GM19351 (cell line): ENCODE measurements at regions not wholly inside any gene's neighbourhood (a gene's known extent, or its start where the extent isn't known, plus 50 kb on each side); places are given as distances from the start of the nearest gene placed in this dataset.
"Not testable (repeated sequence)": the region's sequence is repeated elsewhere in the genome, so short reads cannot be mapped to it uniquely, and the experiment has no call there.

Experiments used
- ATAC-seq: cut with Tn5 transposase; IDR thresholded peaks from one replicate; pipeline ENCODE4 v1.9.1; 2021; ENCODE audit warnings: mild to moderate bottlenecking, moderate library complexity; ENCODE audit not compliant: unreplicated experiment

- not testable (repeated sequence) for ATAC-seq
Observed at GRCh38 chr12:127503996-127504395, 763.0 kb upstream of the TMEM132C start.

DNA sequence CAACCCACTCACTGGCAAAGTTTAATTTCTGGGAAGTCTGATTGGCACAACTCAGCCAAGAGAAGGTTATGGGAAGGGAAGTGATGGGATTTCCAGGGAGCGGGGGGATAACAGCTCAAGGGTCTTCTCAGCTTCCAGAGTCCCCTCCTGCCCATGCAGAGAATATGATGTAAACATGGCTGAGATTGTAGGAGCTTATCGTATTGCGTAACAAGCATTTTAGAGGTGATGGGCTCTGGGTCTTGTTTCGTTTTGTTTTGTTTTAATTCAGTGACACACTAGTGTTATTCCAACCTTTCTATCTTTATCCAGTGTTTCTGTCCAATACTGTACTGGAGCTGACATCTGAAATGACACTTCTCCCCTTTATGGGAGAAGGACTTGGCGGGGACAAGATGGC is 762.1 kb upstream of the TMEM132C start:
- ATAC-seq = no peak

- ATAC-seq = no peak
Observed at GRCh38 chr12:127507341-127507740, 759.6 kb upstream of the TMEM132C start.

- no peak for ATAC-seq
Observed at GRCh38 chr12:127509066-127509778, 757.7 kb upstream of the TMEM132C start.

- no peak for ATAC-seq
Observed at GRCh38 chr12:127515941-127516340, 751.0 kb upstream of the TMEM132C start.

DNA sequence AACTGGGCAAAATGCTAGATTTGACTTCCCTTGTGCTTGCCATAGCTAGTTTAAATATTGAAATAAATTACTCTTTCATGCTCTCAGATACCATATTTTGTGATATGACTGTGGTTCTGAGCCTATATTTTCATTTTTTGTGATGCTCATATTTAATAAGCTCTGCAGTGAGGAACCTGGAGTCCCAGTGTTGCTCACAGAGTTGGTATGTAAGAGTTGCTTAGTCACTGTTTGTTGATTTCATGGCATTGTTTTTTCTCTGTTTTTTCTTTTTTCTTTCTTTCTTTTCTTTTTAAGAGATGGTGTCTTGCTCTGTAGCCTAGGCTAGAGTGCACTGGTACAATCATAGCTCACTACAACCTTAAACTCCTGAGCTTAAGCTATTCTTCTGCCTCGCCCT is 750.5 kb upstream of the TMEM132C start:
- ATAC-seq = no peak

- ATAC-seq = no peak
Observed at GRCh38 chr12:127519779-127520178, 747.2 kb upstream of the TMEM132C start.

DNA sequence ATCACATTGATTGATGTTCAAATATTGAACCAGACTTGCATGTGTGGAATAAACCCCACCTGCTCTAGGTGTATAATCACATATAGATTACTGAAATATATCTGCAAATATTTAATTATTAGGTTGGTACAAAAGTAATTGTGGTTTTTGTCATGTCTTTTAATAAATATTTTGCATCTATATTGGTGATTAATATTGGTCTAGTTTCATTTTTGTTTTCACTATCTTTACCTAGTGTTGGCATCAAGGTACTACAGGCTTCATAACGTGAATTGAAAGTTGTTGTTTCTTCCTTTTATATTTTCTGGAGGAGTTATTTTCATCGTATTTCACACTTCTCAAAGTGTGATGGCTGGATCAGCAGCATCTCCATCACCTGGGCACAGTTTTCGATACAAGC is 740.0 kb upstream of the TMEM132C start:
- no peak for ATAC-seq

DNA sequence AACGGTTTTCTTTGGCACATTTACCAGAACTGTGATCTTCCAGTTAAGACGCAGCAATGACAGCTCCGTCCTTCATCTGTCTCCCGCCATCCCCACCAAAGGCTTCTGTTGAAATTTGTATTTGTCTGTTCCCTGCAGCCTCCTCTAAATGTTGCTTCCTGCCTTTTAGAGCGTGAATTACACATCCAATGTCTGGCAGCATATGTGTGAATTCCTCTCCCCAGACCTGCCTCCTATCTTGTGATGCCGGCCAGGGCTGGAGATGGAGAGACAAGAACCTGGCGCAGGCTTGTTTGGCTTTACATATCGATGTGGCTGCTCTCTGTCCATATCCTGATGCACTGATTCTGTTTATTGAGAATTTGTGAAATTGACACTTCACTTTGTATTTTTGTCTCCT is 738.4 kb upstream of the TMEM132C start:
- ATAC-seq = no peak

- ATAC-seq = no peak
Observed at GRCh38 chr12:127531542-127531941, 735.4 kb upstream of the TMEM132C start.

GRCh38 chr12:127533353-127533752 is 733.6 kb upstream of the TMEM132C start:
- ATAC-seq = no peak

GRCh38 chr12:127536833-127537428 is 730.0 kb upstream of the TMEM132C start:
- ATAC-seq = no peak

GRCh38 chr12:127538316-127538715 is 728.7 kb upstream of the TMEM132C start:
- ATAC-seq = no peak

DNA sequence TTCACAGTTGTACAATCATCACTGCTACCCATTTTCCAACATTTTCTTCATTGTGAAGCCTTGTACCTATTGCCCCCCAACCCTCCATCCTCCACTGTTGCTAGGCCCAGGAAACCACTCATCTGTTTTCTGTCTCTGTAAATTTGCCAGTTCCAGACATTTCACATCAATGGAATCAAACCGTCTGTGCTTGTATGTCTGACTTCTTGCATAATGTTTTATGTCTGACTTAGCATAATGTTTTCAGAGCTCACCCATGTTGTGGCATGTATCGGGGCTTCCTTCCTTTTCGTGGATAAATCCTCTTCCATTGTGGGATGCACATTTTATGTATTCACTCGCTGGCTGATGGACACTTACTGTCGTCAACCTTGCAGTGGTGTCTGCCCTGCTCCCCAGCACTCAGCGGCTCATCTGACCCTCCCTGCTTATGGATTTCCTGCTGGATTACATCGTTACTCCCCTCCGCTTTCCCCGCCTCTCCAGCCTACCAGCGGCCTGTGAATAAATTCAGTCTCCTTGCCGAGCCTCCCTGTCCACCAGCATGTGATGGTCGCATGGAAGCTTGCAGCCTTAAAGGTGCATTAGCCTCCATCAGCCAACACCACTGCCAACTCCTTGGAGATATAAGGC is 727.6 kb upstream of the TMEM132C start:
- ATAC-seq = no peak

DNA sequence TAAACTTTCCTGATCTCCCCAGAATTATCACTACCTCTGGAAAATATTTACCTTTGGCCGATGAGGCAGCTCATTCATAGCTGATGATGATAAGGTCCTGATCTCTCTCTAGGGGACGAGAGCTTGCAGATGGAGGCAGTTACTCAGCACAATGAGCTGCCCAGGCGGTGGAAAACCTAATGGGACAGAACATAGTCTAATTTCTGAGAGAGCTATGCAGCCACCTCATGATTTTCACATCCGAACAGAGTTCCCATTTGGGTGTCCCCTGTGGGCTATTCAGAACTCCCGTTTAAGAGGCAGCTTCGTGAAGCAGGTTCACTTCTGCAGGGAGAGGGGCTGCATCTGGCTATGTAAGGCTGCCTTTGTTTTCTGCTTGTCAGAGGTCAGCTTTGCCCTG is 724.6 kb upstream of the TMEM132C start:
- ATAC-seq = no peak

GRCh38 chr12:127542931-127543330 is 724.0 kb upstream of the TMEM132C start:
- no peak for ATAC-seq

GRCh38 chr12:127546721-127547505 is 720.1 kb upstream of the TMEM132C start:
- ATAC-seq = no peak

DNA sequence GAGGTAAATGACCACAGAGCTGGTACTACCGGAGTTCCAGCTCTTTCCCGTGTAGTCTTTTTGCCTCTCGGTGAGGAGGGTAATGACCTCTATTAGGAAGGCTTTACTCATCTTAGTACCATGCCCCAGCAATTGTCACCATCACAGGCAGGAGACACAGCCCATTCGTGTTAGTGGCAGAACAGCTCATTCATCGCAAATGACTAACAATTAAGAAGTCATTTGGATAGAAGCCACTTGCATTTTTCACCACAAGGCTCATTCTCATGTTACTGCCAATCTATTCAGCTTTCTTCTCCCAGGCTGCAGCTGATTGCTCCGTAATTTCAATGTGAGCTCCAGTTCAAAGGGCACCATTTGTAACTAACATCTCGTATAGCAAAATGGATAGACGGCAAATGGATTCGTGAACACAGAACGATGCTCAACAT is 718.8 kb upstream of the TMEM132C start:
- no peak for ATAC-seq

DNA sequence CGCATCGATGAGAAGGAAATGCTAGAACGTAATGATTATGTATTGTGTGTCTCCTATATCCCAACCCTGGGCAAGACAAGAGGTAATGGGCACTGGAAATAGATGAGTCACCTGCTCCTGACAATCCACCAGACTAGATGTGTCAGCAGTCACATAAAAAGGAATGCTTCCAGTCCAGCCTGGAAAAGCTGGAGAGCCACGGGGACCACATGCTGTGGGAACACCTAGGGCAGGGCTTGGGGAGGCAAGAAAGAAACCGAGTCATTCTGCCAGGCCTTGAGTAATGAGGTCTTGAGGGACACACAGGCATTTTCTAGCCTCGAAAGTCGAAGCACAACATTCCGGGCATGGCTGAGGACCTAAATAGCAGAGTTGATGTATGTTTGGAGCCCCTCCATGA is 716.7 kb upstream of the TMEM132C start:
- ATAC-seq = no peak

DNA sequence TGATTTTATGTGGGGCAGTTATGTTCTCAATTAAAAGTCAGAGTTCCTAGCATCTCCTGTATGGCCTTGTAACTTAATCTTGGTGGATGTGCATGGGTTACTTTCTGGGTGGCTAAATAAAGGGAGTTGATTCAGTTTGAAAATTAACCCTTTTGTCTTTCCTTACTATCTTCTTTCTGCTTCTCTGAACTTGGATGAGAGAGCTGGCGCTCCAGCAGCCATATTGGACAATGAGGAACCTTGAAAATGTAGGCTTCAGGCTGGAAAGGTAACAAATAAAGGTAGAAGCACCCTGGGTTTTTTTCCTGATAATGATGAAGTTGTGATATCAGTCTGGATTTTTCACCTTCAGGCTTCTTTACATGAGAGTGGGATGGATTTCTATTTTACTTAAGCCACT is 714.1 kb upstream of the TMEM132C start:
- no peak for ATAC-seq

DNA sequence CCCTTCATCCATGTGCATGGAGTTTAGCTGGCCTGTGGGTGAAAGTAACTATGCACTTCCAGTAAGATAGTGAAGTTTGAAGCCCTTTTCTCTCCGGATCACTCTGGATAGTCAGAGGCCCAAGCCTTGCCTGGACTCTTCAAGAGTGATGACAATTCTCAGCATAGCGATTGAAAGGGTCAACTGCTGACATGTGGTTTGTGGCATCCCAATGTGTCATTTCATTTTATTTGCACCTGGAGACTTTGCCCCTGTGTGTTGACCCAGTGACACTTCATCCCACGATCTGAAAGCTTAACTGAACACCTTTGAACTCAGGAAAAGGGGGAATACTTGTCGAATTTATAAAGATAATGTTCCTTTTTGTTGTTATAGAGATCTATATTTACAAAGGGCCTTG is 711.9 kb upstream of the TMEM132C start:
- no peak for ATAC-seq
